Gastroesophageal sphincter (tissue), 3 donors: ENCODE measurements at regions not wholly inside any gene's neighbourhood (a gene's known extent, or its start where the extent isn't known, plus 50 kb on each side); places are given as distances from the start of the nearest gene placed in this dataset.

Experiments used
- CTCF ChIP-seq, 4 experiments: fragments of 200-600 bp in 2 of 4; fragments of 450-650 bp in 2 of 4; sonication (generic) in 1 of 4; IDR thresholded peaks; one replicate each; pipeline ENCODE4 v1.5.1; 2017 to 2019; ENCODE audit warnings: antibody characterized with exemption in 4 of 4, mild to moderate bottlenecking in 2 of 4, moderate library complexity in 2 of 4
- POLR2A ChIP-seq, 2 donors: fragments of 450-650 bp; IDR thresholded peaks; one replicate each; pipeline ENCODE4 v1.6.1; 2017; ENCODE audit warnings: antibody characterized with exemption in 2 of 2, mild to moderate bottlenecking in 2 of 2, moderate library complexity in 1 of 2

GRCh38 chr6:155881826-155882526 lies 426.3 kb upstream of the NOX3 start:
- TF ChIP-seq CTCF (IDR thresholded peaks at IDR 0.05) (no peak), POLR2A (IDR thresholded peaks at IDR 0.05) (no peak)
